ENCODE measurements at regions not wholly inside any gene's neighbourhood (a gene's known extent, or its start where the extent isn't known, plus 50 kb on each side); places are given as distances from the start of the nearest gene placed in this dataset.

DNA sequence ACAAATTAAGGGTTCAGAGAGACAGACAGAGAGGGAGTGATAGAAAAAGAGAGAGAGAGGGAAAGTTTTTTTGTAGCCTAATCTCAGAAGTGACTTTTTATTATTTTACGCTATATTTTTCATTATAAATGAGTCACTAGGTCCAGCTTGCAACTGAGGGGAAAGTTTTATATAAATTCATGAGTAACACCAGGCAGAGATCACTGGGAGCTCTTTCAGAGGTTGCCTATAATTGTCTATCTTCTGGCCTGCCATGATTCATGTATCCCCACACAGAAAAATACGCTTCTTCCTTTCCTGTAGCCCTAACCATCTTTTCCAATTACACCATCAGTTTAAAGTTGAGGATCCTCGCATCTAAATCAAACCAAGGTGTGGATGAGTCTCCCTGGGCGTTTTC is 467.9 kb downstream of the SLITRK1 start:
- no peak for ATAC-seq
- intact Hi-C loops (cut with DNase I), result no loop called here
- no peak for DNase-seq

DNA sequence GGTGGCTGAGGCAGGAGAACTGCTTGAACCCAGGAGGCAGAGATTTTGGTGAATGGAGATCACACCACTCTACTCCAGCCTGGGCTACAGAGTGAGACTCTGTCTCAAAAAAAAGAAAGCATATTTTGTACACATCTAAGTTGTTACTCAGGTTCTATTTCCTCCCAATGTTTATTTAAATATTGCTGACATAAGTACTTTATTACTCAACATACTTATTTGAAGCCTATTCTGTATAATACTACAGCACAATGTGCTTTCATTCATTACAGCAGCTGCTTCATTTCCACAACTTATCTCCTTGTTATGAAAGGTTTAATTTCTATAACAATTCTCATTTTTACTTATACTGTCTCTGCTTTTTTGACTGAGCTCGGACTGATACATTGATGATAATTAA is 495.7 kb downstream of the SLITRK1 start:
- no peak for DNase-seq
- intact Hi-C loops (cut with DNase I), result no loop called here
- no peak for ATAC-seq

DNA sequence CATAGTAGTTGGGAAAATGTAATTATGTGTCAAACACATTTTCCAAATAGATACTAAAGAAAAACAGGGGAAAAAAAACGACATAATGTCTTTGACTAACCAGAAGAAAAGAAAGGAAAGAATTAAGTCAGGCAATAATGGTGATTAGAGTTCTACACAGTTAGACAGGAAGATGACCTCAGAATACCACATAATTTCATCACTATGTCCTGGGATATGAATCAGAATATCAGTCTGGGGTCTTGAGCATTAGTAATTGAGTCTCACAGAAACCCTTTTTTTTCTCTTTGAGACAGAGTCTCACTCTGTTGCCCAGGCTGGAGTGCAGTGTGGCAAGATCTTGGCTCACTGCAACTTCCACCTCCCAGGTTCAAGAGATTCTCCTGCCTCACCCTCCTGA is 503.4 kb downstream of the SLITRK1 start:
- ATAC-seq (no peak), DNase-seq (no peak)
- intact Hi-C loops (cut with DNase I), result no loop called here

DNA sequence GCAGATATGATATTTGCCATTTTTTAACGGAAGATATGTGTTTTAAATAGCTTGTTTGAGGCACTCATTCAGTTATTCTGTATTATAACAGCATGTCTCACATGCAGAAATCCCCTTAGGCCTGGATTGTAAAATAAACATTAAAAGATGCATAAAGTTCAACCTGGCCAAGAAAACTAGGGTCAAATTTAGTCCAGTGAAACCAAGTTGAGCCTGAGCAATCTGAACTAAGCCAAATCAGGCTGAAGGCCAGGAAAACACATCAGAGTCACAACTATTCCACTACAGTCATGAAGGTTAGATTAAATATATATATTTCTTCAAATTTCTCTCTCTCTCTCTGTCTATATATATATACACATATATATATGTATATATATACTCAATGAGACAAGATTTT is 504.8 kb downstream of the SLITRK1 start:
- intact Hi-C loops (cut with DNase I), result no loop called here
- DNase-seq (no peak), ATAC-seq (no peak)

DNA sequence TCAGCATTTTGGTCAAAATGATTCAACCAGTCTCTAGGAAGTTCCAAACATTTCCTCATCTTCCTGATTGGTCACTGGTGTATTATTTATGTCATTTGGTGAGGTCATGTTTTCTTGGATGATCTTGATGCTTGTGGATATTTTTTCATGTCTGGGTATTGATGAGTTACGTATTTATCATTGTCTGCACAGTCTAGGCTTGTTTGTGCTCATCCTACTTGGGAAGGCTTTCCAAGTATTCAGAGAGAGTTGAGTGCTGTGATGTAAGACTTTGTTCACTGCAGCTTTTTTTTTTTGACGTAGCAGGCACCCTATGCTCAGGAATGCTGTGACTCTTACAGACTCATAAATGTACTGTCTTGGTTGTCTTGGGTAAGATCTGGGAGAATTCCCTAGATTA is 509.5 kb downstream of the SLITRK1 start:
- DNase-seq, result no peak
- intact Hi-C loops (cut with DNase I), result no loop called here
- ATAC-seq, result no peak

DNA sequence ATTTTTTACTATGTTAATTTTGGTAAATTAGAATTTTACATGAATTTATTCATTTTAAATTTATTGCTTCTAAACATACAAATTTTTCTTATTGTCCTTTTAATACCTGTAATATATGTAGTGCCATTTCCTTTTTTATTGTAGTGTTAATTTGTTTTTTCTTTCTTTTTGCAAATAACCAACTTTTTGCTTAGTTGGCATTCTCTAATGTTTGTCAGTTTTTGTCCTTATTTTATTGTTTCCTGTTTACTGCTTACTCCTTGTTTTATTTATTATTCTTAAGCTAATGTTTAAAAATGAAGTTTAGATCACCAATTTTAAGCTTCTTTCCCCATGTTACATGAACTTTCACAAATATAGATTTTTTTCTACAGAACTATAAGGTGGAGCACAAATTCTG is 516.6 kb downstream of the SLITRK1 start:
- DNase-seq (no peak), ATAC-seq (no peak)
- intact Hi-C loops (cut with DNase I), result no loop called here

DNA sequence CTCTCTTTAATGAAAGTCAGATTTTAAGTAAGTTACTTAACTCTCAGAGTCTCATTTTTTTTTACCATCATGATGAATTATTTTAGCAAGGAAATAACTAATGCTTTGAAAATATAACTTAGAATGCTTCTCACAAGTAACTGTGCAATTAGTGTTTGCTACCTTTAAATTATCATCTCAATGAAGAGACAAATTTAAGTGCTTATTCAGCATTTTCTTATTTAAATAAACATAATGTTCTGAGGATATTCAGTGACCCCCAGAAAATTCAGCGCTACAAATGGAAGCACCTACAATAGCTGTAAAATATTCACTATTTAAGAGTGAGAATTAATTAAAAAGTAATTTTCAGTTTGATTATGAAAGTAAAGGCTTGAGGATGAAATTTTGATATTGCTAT is 527.2 kb downstream of the SLITRK1 start:
- no peak for DNase-seq
- intact Hi-C loops (cut with DNase I), result no loop called here
- no peak for ATAC-seq

DNA sequence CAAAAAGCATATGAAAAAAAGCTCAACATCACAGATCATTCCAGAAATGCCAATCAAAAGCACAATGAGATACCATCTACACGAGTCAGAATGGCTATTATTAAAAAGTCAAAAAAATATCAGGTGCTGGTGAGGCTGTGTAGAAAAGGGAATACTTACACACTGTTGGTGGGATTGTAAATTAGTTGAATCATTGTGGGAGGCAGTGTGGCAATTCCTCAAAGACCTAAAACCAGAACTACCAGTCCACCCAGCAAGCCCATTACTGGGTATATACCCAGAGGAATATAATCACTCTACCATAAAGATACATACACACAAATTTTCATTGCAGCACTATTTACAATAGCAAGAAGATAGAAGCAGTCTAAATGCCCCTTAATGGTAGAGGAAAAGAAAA is 529.9 kb downstream of the SLITRK1 start:
- intact Hi-C loops (cut with DNase I), result no loop called here
- ATAC-seq (no peak), DNase-seq (no peak)

DNA sequence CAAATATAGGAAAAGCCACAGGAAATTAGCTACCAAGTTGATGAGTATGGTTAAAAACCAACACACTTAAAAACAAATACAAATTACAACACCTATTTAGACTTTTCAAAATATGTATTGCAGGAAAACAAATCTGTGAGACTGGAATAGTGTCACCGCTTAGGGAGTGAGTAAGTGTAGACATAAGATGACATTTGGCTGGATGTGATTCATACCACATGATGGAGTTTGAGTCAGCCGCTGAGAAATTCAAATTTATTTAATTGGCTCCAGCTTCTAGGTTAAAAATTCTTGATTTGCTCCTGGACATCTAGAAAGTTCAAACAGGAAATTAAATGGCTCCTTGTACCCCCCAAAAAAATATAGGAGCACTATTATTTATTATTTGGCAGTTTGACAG is 531.7 kb downstream of the SLITRK1 start:
- DNase-seq (no peak), ATAC-seq (no peak)
- intact Hi-C loops (cut with DNase I), result no loop called here

DNA sequence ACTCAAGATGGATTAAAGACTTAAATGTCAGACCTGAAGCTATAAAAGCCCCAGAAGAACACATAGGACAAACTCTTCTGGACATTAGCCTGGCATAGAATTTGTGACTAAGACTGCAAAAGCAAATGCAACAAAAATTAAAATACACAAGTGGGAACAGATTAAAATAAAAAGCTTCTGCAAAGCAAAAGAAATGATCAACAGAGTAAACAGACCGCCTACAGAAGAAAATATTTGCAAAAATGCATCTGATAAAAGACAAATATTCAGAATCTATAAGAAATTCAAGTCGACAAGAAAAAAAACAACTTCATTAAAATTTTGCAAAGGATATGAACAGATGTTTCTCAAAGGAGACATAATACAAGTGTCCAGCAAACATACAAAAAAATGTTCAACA is 537.8 kb downstream of the SLITRK1 start:
- DNase-seq (no peak), ATAC-seq (no peak)
- intact Hi-C loops (cut with DNase I), result no loop called here

DNA sequence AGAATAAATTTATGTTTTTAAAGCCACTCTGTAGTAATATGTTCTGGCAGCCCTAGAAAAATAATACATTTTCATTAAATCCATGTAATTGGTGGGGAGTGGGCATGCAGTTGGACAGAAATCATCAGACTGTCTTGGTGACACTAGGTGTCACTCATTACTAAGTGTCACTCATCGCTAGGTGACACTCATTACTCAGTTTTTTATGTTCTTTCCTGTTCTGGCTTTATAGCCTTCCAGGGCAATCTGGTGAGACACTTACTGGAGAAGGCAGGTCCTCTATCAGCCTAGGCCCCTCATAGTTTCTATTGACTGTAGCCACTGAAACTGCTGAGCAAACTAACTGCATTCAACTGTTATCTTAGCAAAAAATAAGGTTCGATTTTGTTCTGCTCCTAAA is 542.1 kb downstream of the SLITRK1 start:
- ATAC-seq, result no peak
- intact Hi-C loops (cut with DNase I), result no loop called here

DNA sequence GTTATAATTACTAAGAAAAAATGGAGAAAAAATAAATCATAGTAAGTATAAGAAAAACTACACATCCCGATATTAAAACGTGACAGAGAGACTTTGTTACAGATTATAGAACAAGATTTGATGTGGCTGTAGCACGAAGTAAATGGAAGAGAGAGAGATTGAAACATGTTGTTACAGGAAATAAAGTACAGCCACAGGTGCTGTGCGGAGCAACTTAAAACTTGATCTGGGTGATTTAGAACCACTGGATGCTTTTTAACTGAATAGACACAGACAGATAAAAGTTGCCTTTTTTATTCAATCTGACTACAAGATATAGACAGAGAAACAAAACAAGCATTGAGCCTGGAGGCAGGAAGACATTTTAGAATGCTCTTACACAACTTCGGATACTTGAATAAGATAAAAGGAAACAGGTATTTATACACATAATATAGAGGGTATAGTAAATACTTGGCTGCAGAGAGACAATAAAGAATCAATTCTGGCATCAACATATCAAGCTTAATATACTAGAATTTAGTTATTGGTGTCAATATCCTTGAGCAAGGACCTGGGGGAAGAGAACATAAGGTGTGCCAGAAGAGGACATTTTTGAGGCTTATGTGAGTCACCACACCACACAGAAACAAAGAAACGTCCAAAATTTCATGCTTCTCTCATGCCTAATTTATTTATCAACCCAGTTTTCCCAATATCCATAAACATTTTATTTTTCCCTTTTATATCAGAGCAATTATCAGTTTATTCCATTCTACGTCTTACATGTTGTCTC is 548.5 kb downstream of the SLITRK1 start:
- intact Hi-C loops (cut with DNase I), result no loop called here
- DNase-seq (no peak), ATAC-seq (no peak)

More for the DNA sequence above, 542.1 kb downstream of the SLITRK1 start:
- no peak for DNase-seq

DNA sequence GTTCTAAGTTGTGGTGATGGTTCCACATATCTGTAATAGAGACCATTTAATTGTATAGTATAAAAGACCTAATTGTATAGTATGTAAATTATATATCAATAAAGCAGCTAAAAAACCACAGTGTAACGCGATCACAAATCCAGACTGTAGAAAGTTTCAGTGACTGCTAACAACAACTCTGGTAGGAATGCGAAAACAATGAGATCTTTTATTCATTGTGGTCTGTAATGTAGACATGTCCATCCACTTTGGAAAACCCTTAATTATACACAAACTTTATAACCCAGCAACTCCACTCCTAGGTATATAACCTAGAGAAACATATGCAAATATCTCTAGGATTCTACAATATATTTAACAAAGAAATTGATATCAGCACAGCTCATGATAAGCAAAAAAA is 549.5 kb downstream of the SLITRK1 start:
- no peak for ATAC-seq
- intact Hi-C loops (cut with DNase I), result no loop called here
- DNase-seq, result no peak

DNA sequence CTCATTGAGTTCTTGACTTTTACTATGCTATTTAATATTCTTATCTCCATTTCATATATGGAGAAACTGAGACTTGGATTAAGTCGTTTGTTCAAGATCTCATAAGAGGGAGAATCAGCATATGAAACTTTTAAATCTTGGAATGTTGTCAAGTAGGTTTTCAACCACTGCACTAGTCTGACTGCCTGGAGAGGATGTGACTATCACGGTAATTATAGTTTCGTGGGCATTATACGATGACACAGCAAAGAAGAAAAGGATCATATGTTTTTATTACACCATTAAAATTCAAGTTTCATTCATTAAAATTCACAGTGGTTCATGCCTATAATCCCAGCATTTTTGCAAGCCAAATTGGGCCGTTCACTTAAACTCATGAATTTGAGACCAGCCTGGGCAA is 555.2 kb downstream of the SLITRK1 start:
- intact Hi-C loops (cut with DNase I), result no loop called here
- ATAC-seq, result no peak
- no peak for DNase-seq

DNA sequence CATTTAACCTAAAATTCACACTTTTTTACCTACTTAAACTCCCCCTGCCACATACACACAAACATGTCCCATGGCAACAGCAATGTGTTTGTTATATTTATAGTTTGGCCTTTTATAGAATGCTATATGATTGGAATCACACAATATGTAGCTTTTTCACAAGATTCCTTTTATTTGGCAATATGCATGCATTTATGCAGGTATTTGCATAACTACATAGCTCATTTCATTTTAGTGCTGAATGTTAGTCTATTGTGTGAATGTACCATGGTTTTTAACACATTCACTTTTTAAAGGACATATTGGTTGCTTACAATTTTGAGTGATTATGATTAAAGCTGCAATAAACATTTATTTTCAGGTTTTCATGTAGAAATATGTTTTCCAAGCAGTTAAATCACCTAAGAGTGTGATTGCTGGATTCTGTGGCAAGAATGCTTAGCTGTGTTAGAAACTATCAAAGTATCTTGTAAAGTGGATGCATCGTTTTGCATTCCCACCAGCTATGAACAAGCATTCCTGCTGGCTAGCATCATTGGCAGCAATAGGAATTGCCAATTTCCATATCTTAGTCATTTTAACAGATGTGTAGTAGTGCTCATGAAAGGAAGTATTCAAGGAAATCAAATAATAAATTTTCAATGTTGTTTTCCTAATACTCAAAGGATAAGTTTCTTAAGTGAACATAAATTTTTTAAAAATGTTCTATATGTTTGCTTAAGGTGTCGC is 557.0 kb downstream of the SLITRK1 start:
- no peak for DNase-seq
- no peak for ATAC-seq

DNA sequence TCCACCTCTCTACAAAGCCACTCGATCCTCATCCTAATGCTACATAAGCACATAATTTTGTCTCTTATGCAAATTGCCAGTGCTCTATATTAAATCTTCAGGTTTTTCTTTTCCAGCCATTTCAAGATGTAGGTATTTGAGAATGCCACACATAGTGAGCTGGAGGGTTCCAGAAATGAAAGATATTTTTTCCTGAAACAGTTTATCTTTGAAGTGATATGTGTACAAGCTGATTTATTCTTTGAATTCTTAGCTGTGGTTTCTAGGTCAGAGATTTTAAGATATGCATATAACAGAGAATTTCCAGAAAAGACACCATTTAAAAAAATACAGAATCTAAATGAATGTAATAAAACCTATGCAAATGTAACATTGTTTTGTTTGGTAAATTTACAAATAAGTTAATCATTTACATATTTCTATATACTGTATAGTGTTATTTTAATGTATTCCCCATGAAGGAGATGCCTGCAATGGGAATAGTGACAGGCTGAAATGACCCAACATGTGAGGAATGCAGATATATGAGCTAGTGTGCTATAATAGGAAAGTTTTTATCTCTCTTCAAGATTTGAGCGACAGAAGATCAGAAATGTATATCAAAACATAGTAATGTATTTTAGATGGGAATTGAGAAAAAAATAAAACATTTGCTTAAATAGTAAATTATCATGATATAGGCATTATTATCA is 570.2 kb downstream of the SLITRK1 start:
- no peak for ATAC-seq
- no peak for DNase-seq
- intact Hi-C loops (cut with DNase I), result no loop called here

More for the DNA sequence above, 557.0 kb downstream of the SLITRK1 start:
- intact Hi-C loops (cut with DNase I), result no loop called here

DNA sequence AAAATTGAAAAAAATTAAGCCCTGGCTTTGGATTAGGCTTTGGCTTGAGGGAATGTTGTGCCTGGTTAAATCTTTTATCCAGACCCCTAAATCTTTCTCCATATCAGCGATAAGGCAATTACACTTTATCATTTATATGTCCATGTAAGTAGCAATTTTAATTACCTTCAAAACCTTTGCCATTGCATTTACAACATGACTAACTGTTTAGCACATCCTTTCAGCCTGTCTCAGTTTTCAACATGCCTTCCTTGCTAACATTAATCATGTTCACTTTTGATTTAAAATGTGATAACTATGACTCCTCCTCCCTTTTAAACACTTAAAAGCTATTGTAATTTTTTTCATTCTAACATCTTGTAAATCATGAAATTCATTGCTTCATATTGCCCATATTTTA is 583.7 kb downstream of the SLITRK1 start:
- ATAC-seq (no peak), DNase-seq (no peak)
- intact Hi-C loops (cut with DNase I), result no loop called here

DNA sequence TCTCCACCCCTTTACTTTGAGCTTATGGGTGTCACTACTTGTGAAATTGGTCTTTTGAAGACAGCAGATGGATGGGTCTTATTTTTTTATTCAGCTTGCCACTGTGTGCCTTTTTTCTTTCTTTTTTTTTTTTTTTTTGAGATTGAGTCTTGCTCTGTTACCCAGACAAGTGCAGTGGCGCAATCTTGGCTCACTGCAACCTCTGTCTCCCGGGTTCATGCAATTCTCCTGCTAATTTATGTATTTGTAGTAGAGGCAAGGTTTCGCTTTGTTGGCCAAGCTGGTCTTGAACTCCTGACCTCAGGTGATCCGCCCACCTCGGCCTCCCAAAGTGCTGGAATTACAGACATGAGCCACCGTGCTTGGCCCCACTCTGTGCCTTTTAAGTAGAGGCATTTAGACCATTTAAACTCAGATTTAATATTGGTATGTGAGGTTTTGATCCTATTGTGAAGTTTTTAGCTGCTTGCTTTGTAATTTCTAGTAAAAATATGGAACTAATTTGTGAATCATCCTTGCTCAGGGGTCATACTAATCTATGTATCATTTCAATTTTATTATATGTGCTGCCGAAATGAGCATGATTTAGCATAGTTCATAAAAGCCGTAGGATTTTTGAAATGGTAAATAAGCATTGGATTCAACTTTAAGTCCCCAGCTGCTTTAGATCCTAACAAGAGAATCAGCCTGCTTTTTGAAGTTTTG is 584.5 kb downstream of the SLITRK1 start:
- DNase-seq (no peak), ATAC-seq (no peak)
- intact Hi-C loops (cut with DNase I), result no loop called here

DNA sequence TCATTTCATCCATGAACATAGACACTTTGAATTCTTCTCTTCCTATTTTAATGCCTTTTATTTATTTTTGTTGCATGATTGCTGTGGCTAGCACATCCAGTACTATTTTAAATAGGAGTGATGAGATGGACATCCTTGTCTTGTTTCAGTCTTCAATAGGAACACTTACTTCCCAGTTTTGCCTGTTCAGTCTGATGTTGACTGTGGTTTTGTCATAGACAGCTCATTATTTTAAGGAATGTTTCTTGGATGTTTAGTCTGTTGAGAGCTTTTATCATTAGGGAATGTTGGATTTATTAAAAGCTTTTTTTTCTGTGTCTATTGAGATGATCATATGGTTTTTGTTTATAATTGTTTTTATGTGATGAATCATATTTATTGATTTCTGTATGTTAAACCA is 586.6 kb downstream of the SLITRK1 start:
- ATAC-seq, result no peak
- intact Hi-C loops (cut with DNase I), result no loop called here
- DNase-seq, result no peak

DNA sequence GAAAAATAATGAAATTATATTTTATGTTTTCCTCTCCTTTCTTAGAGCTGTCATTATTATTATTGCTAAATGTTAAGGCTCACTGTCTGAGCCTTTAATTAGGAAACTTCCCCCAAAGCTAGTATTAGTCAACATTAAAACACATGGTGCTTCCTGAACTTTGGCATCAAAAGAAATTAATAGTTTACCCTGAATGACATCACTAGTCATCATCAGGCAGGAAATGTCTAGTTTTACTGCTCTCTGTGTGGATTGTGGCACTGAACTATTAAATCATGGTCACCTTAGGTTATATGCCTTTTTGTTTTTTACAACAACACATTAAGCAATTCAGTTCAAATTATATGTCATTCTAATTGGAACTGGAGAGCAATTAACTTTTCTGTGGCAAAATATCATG is 595.5 kb downstream of the SLITRK1 start:
- intact Hi-C loops (cut with DNase I), result no loop called here

More for the DNA sequence above, 595.5 kb downstream of the SLITRK1 start:
- ATAC-seq, result no peak
- no peak for DNase-seq
